ENCODE measurements at regions not wholly inside any gene's neighbourhood (a gene's known extent, or its start where the extent isn't known, plus 50 kb on each side); places are given as distances from the start of the nearest gene placed in this dataset.

GRCh38 chr6:904994-905393, 212.1 kb upstream of the EXOC2 start:
- intact Hi-C loops (cut with DNase I) = no loop called here
- no peak for TF ChIP-seq POLR2A (IDR thresholded peaks at IDR 0.05)
- TF ChIP-seq, protein P1, sequence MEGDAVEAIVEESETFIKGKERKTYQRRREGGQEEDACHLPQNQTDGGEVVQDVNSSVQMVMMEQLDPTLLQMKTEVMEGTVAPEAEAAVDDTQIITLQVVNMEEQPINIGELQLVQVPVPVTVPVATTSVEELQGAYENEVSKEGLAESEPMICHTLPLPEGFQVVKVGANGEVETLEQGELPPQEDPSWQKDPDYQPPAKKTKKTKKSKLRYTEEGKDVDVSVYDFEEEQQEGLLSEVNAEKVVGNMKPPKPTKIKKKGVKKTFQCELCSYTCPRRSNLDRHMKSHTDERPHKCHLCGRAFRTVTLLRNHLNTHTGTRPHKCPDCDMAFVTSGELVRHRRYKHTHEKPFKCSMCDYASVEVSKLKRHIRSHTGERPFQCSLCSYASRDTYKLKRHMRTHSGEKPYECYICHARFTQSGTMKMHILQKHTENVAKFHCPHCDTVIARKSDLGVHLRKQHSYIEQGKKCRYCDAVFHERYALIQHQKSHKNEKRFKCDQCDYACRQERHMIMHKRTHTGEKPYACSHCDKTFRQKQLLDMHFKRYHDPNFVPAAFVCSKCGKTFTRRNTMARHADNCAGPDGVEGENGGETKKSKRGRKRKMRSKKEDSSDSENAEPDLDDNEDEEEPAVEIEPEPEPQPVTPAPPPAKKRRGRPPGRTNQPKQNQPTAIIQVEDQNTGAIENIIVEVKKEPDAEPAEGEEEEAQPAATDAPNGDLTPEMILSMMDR (IDR thresholded peaks at IDR 0.05) = no peak
- no peaks in the 10 kb centered on the region for H3K9me3 ChIP-seq
- DNase-seq = no peak
- no peak overlapping the region for H3K4me3 ChIP-seq
- H3K4me1 ChIP-seq = peaks cover 0 to 20% (median 0%) of the 10 kb centered on the region in 4 donors
- H3K36me3 ChIP-seq = no peaks in the 10 kb centered on the region
- H3K27me3 ChIP-seq = no peaks in the 10 kb centered on the region
- ATAC-seq = no peak
- H3K27ac ChIP-seq = no peak overlapping the region

DNA sequence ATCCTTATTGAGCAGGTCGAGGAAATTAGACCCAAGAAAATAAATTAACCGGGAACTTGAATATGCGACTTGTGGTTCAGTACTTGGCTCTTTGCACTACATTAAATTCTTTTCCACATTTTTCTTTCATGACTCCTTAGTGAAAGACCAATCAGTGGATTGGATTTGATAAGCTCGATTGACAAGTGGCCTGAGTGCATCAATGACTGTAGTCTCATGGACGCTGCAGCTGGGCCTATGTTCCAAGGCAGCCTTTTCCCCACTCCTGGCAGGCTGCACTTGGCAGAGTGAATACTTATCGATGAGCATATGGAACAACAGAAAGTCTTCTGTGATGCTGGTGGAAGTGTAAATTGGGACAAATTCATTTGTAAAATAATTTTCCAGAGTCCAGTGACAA, 210.8 kb upstream of the EXOC2 start:
- Histone ChIP-seq H3K4me1 (peaks cover 0 to 20% (median 0%) of the 10 kb centered on the region in 4 donors), H3K27me3 (no peaks in the 10 kb centered on the region), H3K36me3 (no peaks in the 10 kb centered on the region), H3K4me3 (no peak overlapping the region), H3K27ac (no peak overlapping the region), H3K9me3 (no peaks in the 10 kb centered on the region)
- 83% methylated on average over 6 of the region's 6 CpGs for WGBS (ENCODE audit: insufficient coverage, low coverage, low lambda C conversion rate, missing lambda C conversion rate)
- DNase-seq (no peak), ATAC-seq (no peak)
- TF ChIP-seq, protein P1 (IDR thresholded peaks at IDR 0.05) = no peak
- TF ChIP-seq POLR2A (IDR thresholded peaks at IDR 0.05) = no peak
- intact Hi-C loops (cut with DNase I) = no loop called here

- Histone ChIP-seq H3K27me3 (no peaks in the 10 kb centered on the region), H3K9me3 (no peaks in the 10 kb centered on the region), H3K4me1 (peaks cover 0 to 20% (median 0%) of the 10 kb centered on the region in 4 donors), H3K4me3 (peak overlapping the region in 2 of 3 donors; percentile 25 to 40), H3K36me3 (no peaks in the 10 kb centered on the region), H3K27ac (peak overlapping the region; percentile 55 to 85 (median 80))
- whole genome bisulfite sequencing (ENCODE audit: insufficient coverage, low coverage, low lambda C conversion rate, missing lambda C conversion rate) = 26% methylated on average over 9 of the region's 9 CpGs
- intact Hi-C loops (cut with DNase I) = no loop called here
- peak; percentile 56 to 69 (median 62) for ATAC-seq
- no peak for TF ChIP-seq POLR2A (IDR thresholded peaks at IDR 0.05)
- TF ChIP-seq, protein P1 (IDR thresholded peaks at IDR 0.05) = no peak
- peak; percentile 44 to 73 (median 69) for DNase-seq
These were observed 208.9 kb upstream of the EXOC2 start for GRCh38 chr6:901696-902460.

GRCh38 chr6:900716-901605, 208.0 kb upstream of the EXOC2 start:
- 27% methylated on average over 22 of the region's 24 CpGs for WGBS (ENCODE audit: insufficient coverage, low coverage, low lambda C conversion rate, missing lambda C conversion rate)
- Histone ChIP-seq H3K4me1 (peaks cover 0 to 20% (median 0%) of the 10 kb centered on the region in 4 donors), H3K27me3 (no peaks in the 10 kb centered on the region), H3K9me3 (no peaks in the 10 kb centered on the region), H3K27ac (peak overlapping the region; percentile 72 to 85 (median 80)), H3K4me3 (peak overlapping the region; percentile 3 to 40 (median 25)), H3K36me3 (no peaks in the 10 kb centered on the region)
- DNase-seq (peak; percentile 49 to 82 (median 68)), ATAC-seq (peak; percentile 78 to 92 (median 78))
- intact Hi-C loops (cut with DNase I) = no loop called here
- TF ChIP-seq, protein P1 (IDR thresholded peaks at IDR 0.05) = no peak
- peak; percentile 54 for TF ChIP-seq POLR2A (IDR thresholded peaks at IDR 0.05)
